MM.1S (cell line): ENCODE measurements at regions not wholly inside any gene's neighbourhood (a gene's known extent, or its start where the extent isn't known, plus 50 kb on each side); places are given as distances from the start of the nearest gene placed in this dataset.

Experiments
- DNase-seq: peaks from one replicate; pipeline ENCODE4 v3.0.0-alpha.2; 2015
- H2AFZ ChIP-seq: fragments of 300-600 bp; sonication (generic); 2 replicates; pipeline ENCODE4 v1.6.0; 2016; ENCODE audit warnings: antibody characterized with exemption, low read length
- H3F3A ChIP-seq: fragments of 300-600 bp; sonication (generic); 2 replicates; pipeline ENCODE4 v1.6.1; 2016; ENCODE audit warnings: mild to moderate bottlenecking, antibody characterized with exemption, low read length, moderate library complexity, mixed read lengths; ENCODE audit not compliant: insufficient read depth
- H3K27ac ChIP-seq: fragments of 300-600 bp; sonication (generic); 2 replicates; pipeline ENCODE4 v1.5.1; 2016; ENCODE audit warnings: mild to moderate bottlenecking, low read length
- H3K27me3 ChIP-seq: fragments of 300-600 bp; sonication (generic); replicated peaks from 2 replicates; pipeline ENCODE4 v1.6.0; 2016; ENCODE audit warnings: low read length; ENCODE audit not compliant: insufficient read depth
- H3K36me3 ChIP-seq: fragments of 300-600 bp; sonication (generic); replicated peaks from 2 replicates; pipeline ENCODE4 v1.6.1; 2016; ENCODE audit warnings: mild to moderate bottlenecking, low read length, mixed read lengths; ENCODE audit not compliant: insufficient read depth
- H3K4me1 ChIP-seq: fragments of 300-600 bp; sonication (generic); 2 replicates; pipeline ENCODE4 v1.6.1; 2016; ENCODE audit warnings: low read length, mixed read lengths
- H3K4me2 ChIP-seq: fragments of 300-600 bp; sonication (generic); 2 replicates; pipeline ENCODE4 v1.6.0; 2016; ENCODE audit warnings: low read depth, low read length
- H3K4me3 ChIP-seq: fragments of 300-600 bp; sonication (generic); 2 replicates; pipeline ENCODE4 v1.5.1; 2016; ENCODE audit warnings: low read length, mixed read lengths
- H3K79me2 ChIP-seq: fragments of 300-600 bp; sonication (generic); 2 replicates; pipeline ENCODE4 v1.6.1; 2016; ENCODE audit warnings: mixed run types, low read length, mixed read lengths
- H3K9ac ChIP-seq: fragments of 300-600 bp; sonication (generic); 2 replicates; pipeline ENCODE4 v1.6.1; 2016; ENCODE audit warnings: low read length, mixed read lengths
- H3K9me2 ChIP-seq: fragments of 300-600 bp; sonication (generic); replicated peaks from 2 replicates; pipeline ENCODE4 v1.6.1; 2016; ENCODE audit warnings: mild to moderate bottlenecking, low read length, mixed read lengths; ENCODE audit not compliant: insufficient read depth
- H3K9me3 ChIP-seq: fragments of 300-600 bp; sonication (generic); replicated peaks from 2 replicates; pipeline ENCODE4 v1.6.1; 2016; ENCODE audit warnings: mild to moderate bottlenecking, low read length, mixed read lengths; ENCODE audit not compliant: insufficient read depth
- H4K20me1 ChIP-seq: fragments of 300-600 bp; sonication (generic); 2 replicates; pipeline ENCODE4 v1.6.1; 2016; ENCODE audit warnings: mild to moderate bottlenecking, low read length, moderate library complexity, mixed read lengths; ENCODE audit not compliant: insufficient read depth
- CTCF ChIP-seq: fragments of 300-600 bp; sonication (generic); IDR thresholded peaks from 2 replicates; pipeline ENCODE4 v1.5.1; 2016; ENCODE audit warnings: antibody characterized with exemption, low read length, mixed read lengths
- EZH2 ChIP-seq: fragments of 300-600 bp; sonication (generic); optimal IDR thresholded peaks from 2 replicates; pipeline ENCODE3; 2017; ENCODE audit warnings: low read depth, mild to moderate bottlenecking, antibody characterized with exemption, low read length, mixed read lengths
- EZH2phosphoT487 ChIP-seq: fragments of 300-600 bp; sonication (generic); IDR thresholded peaks from 2 replicates; pipeline ENCODE4 v1.6.1; 2018; ENCODE audit warnings: antibody characterized with exemption, low read length

GRCh38 chr13:22938576-22938975, 242.2 kb upstream of the SGCG start:
- Histone ChIP-seq H4K20me1 (no peaks in the 10 kb centered on the region), H3K9me2 (no peaks in the 10 kb centered on the region), H3K4me1 (no peaks in the 10 kb centered on the region), H3K9ac (no peak overlapping the region), H3K36me3 (no peaks in the 10 kb centered on the region), H3F3A (no peaks in the 10 kb centered on the region), H2AFZ (no peak overlapping the region), H3K27me3 (no peaks in the 10 kb centered on the region), H3K9me3 (no peaks in the 10 kb centered on the region), H3K4me2 (no peak overlapping the region), H3K79me2 (no peaks in the 10 kb centered on the region), H3K4me3 (no peak overlapping the region), H3K27ac (no peak overlapping the region)
- no peak for TF ChIP-seq EZH2
- no peak for TF ChIP-seq CTCF
- TF ChIP-seq EZH2phosphoT487: no peak
- DNase-seq: no peak

- Histone ChIP-seq H4K20me1 (no peaks in the 10 kb centered on the region), H3K4me3 (no peak overlapping the region), H3K9me2 (no peaks in the 10 kb centered on the region), H2AFZ (no peak overlapping the region), H3K27ac (no peak overlapping the region), H3K27me3 (no peaks in the 10 kb centered on the region), H3K79me2 (no peaks in the 10 kb centered on the region), H3K4me2 (no peak overlapping the region), H3K4me1 (no peaks in the 10 kb centered on the region), H3K36me3 (no peaks in the 10 kb centered on the region), H3K9ac (no peak overlapping the region), H3F3A (no peaks in the 10 kb centered on the region), H3K9me3 (no peaks in the 10 kb centered on the region)
- no peak for TF ChIP-seq CTCF
- TF ChIP-seq EZH2phosphoT487: no peak
- no peak for TF ChIP-seq EZH2
- DNase-seq: no peak
Observed at GRCh38 chr13:22939157-22939556, 241.6 kb upstream of the SGCG start.

- H3K27me3 ChIP-seq: no peaks in the 10 kb centered on the region
- H3K79me2 ChIP-seq: no peaks in the 10 kb centered on the region
- H3K36me3 ChIP-seq: no peaks in the 10 kb centered on the region
- no peaks in the 10 kb centered on the region for H4K20me1 ChIP-seq
- H3K4me1 ChIP-seq: no peaks in the 10 kb centered on the region
- H3K4me2 ChIP-seq: no peak overlapping the region
- no peaks in the 10 kb centered on the region for H3K9me3 ChIP-seq
- DNase-seq: no peak
- no peaks in the 10 kb centered on the region for H3K9me2 ChIP-seq
- TF ChIP-seq EZH2 (no peak), EZH2phosphoT487 (no peak), CTCF (no peak)
- no peak overlapping the region for H3K27ac ChIP-seq
- H3F3A ChIP-seq: no peaks in the 10 kb centered on the region
- H3K9ac ChIP-seq: no peak overlapping the region
- H2AFZ ChIP-seq: no peak overlapping the region
- H3K4me3 ChIP-seq: no peak overlapping the region
Observed at GRCh38 chr13:22940090-22940710, 240.6 kb upstream of the SGCG start.
